OCI-LY7 (cell line): ENCODE measurements at regions not wholly inside any gene's neighbourhood (a gene's known extent, or its start where the extent isn't known, plus 50 kb on each side); places are given as distances from the start of the nearest gene placed in this dataset.

Experiments
- BruUV-seq: library from RNA; stranded (reverse); fragments of 400-500 nt; replicated peaks from 2 replicates; lab custom pipeline; 2021; lab: Mats Ljungman, UMichigan
- CTCF ChIA-PET: fragments of 300-600 bp; sonication (Branson Sonifier 250); formaldehyde crosslinking; loops from one replicate; lab custom pipeline; 2022; ENCODE audit warnings: antibody characterized with exemption; ENCODE audit not compliant: unreplicated experiment; lab: Charles Lee
- POLR2A ChIA-PET: fragments of 300-600 bp; sonication (Branson Sonifier 250); formaldehyde crosslinking; loops from one replicate; lab custom pipeline; 2022; ENCODE audit warnings: antibody characterized with exemption; lab: Charles Lee
- DNase-seq: peaks from one replicate; pipeline ENCODE4 v3.0.0-alpha.2; 2015; ENCODE audit warnings: low spot score
- H2AFZ ChIP-seq: fragments of 200-600 bp; sonication (generic), shearing (Covaris generic); 2 replicates; pipeline ENCODE4 v1.6.1; 2014; ENCODE audit warnings: mild to moderate bottlenecking, antibody characterized with exemption, low read length, moderate library complexity
- H3K27ac ChIP-seq: fragments of 200-600 bp; sonication (generic); 2 replicates; pipeline ENCODE4 v1.5.1; 2014; ENCODE audit warnings: mixed run types, low read depth, mild to moderate bottlenecking, moderate library complexity, low read length, inconsistent platforms; ENCODE audit not compliant: poor library complexity, severe bottlenecking
- H3K36me3 ChIP-seq: fragments of 200-600 bp; sonication (generic); 2 replicates; pipeline ENCODE4 v1.6.1; 2014; ENCODE audit warnings: mild to moderate bottlenecking, antibody characterized with exemption, low read length, moderate library complexity, mixed read lengths; ENCODE audit not compliant: insufficient read depth
- H3K4me1 ChIP-seq: fragments of 200-600 bp; sonication (generic); 2 replicates; pipeline ENCODE4 v1.5.1; 2014; ENCODE audit warnings: mild to moderate bottlenecking, low read length; ENCODE audit not compliant: insufficient read depth, poor library complexity, severe bottlenecking
- H3K4me2 ChIP-seq: fragments of 200-600 bp; sonication (generic); 2 replicates; pipeline ENCODE4 v1.6.1; 2014; ENCODE audit warnings: mild to moderate bottlenecking, low read length
- H3K4me3 ChIP-seq: fragments of 200-600 bp; sonication (generic); 2 replicates; pipeline ENCODE4 v1.5.1; 2014; ENCODE audit warnings: mild to moderate bottlenecking, low read depth, low read length; ENCODE audit not compliant: poor library complexity, severe bottlenecking
- H3K79me2 ChIP-seq: fragments of 200-600 bp; sonication (generic); 2 replicates; pipeline ENCODE4 v1.6.1; 2016; ENCODE audit warnings: low read depth, mild to moderate bottlenecking, low read length, moderate library complexity, mixed read lengths; ENCODE audit not compliant: insufficient read depth
- H3K9me2 ChIP-seq: fragments of 200-600 bp; sonication (generic); 2 replicates; pipeline ENCODE4 v1.6.1; 2016; ENCODE audit warnings: mild to moderate bottlenecking, low read length, mixed read lengths; ENCODE audit not compliant: insufficient read depth
- H3K9me3 ChIP-seq: fragments of 200-600 bp; sonication (generic); 2 replicates; pipeline ENCODE4 v1.6.1; 2014; ENCODE audit warnings: mild to moderate bottlenecking, mixed run types, low read length, mixed read lengths
- H4K20me1 ChIP-seq: fragments of 200-600 bp; sonication (generic); 2 replicates; pipeline ENCODE4 v1.6.1; 2014; ENCODE audit warnings: mild to moderate bottlenecking, antibody characterized with exemption, low read length, moderate library complexity, mixed read lengths; ENCODE audit not compliant: insufficient read depth
- CTCF ChIP-seq: fragments of 200-600 bp; sonication (generic); conservative IDR thresholded peaks from 2 replicates; pipeline ENCODE4 v1.5.1; 2014; ENCODE audit warnings: mild to moderate bottlenecking, antibody characterized with exemption, low read length, moderate library complexity, mixed read lengths
- EZH2phosphoT487 ChIP-seq: fragments of 200-600 bp; sonication (generic); IDR thresholded peaks from 2 replicates; pipeline ENCODE4 v1.6.1; 2018; ENCODE audit warnings: low read depth, borderline replicate concordance, mild to moderate bottlenecking, mixed run types, antibody characterized with exemption, low read length, moderate library complexity, mixed read lengths
- intact Hi-C: fragments of 100-400 bp; cut with micrococcal nuclease; formaldehyde crosslinking; loops from one replicate; pipeline ENCODE4 v1.10.0; 2022; ENCODE audit not compliant: unreplicated experiment

GRCh38 chr22:49106096-49106841 is 721.4 kb downstream of the BRD1 start:
- CTCF ChIA-PET = no interaction called here
- intact Hi-C loops = no loop called here
- TF ChIP-seq EZH2phosphoT487 = no peak
- no peak for TF ChIP-seq CTCF
- Histone ChIP-seq H3K4me1 (no peaks in the 10 kb centered on the region), H3K27ac (no peak overlapping the region), H3K79me2 (no peaks in the 10 kb centered on the region), H3K4me2 (no peak overlapping the region), H3K4me3 (no peak overlapping the region), H4K20me1 (no peaks in the 10 kb centered on the region), H3K9me2 (no peaks in the 10 kb centered on the region), H2AFZ (no peak overlapping the region), H3K9me3 (no peaks in the 10 kb centered on the region), H3K36me3 (no peaks in the 10 kb centered on the region)
- DNase-seq = no peak
- no TSS peak for BruUV-seq
- POLR2A ChIA-PET = no interaction called here

GRCh38 chr22:49104434-49104833 is 723.2 kb downstream of the BRD1 start:
- Histone ChIP-seq H3K4me2 (no peak overlapping the region), H2AFZ (no peak overlapping the region), H3K36me3 (no peaks in the 10 kb centered on the region), H4K20me1 (no peaks in the 10 kb centered on the region), H3K4me1 (no peaks in the 10 kb centered on the region), H3K27ac (no peak overlapping the region), H3K9me2 (no peaks in the 10 kb centered on the region), H3K9me3 (no peaks in the 10 kb centered on the region), H3K79me2 (no peaks in the 10 kb centered on the region), H3K4me3 (no peak overlapping the region)
- intact Hi-C loops = no loop called here
- TF ChIP-seq EZH2phosphoT487 = no peak
- no peak for TF ChIP-seq CTCF
- no TSS peak for BruUV-seq
- ChIA-PET CTCF (no interaction called here), POLR2A (interaction anchor here (0.6 kb wide), 1 partner anchor 140 kb away, joined by 3 read pairs; no protein-coding TSS in a partner anchor)
- DNase-seq = no peak

- no peak overlapping the region for H3K27ac ChIP-seq
- H4K20me1 ChIP-seq = no peaks in the 10 kb centered on the region
- H3K4me3 ChIP-seq = no peak overlapping the region
- intact Hi-C loops = no loop called here
- no peaks in the 10 kb centered on the region for H3K79me2 ChIP-seq
- H3K4me2 ChIP-seq = no peak overlapping the region
- H3K4me1 ChIP-seq = no peaks in the 10 kb centered on the region
- DNase-seq = no peak
- H2AFZ ChIP-seq = no peak overlapping the region
- no peaks in the 10 kb centered on the region for H3K36me3 ChIP-seq
- no peaks in the 10 kb centered on the region for H3K9me2 ChIP-seq
- ChIA-PET POLR2A (no interaction called here), CTCF (no interaction called here)
- TF ChIP-seq CTCF = no peak
- TF ChIP-seq EZH2phosphoT487 = no peak
- BruUV-seq = no TSS peak
- H3K9me3 ChIP-seq = no peaks in the 10 kb centered on the region
These were observed 724.2 kb downstream of the BRD1 start for GRCh38 chr22:49103314-49104059.
